ENCODE measurements at regions not wholly inside any gene's neighbourhood (a gene's known extent, or its start where the extent isn't known, plus 50 kb on each side); places are given as distances from the start of the nearest gene placed in this dataset.
A peak's percentile ranks its signal among the peaks of the same experiment; 100 is the strongest.

- no peak for ATAC-seq
- intact Hi-C loops (cut with micrococcal nuclease) = no loop called here
These were observed 53.4 kb downstream of the RPLP1 start for GRCh38 chr15:69505956-69506556.

GRCh38 chr15:69508659-69509058 is 56.0 kb downstream of the RPLP1 start:
- intact Hi-C loops (cut with micrococcal nuclease) = no loop called here
- no peak for DNase-seq
- no peak for ATAC-seq

More at GRCh38 chr15:69505956-69506556, 53.4 kb downstream of the RPLP1 start:
- DNase-seq = no peak

GRCh38 chr15:69509131-69509530 is 56.5 kb downstream of the RPLP1 start:
- ATAC-seq = no peak
- DNase-seq = no peak
- intact Hi-C loops (cut with micrococcal nuclease) = no loop called here

- intact Hi-C loops (cut with micrococcal nuclease) = no loop called here
- ATAC-seq = no peak
- no peak for DNase-seq
These were observed 57.9 kb downstream of the RPLP1 start for GRCh38 chr15:69510556-69510955.

DNA sequence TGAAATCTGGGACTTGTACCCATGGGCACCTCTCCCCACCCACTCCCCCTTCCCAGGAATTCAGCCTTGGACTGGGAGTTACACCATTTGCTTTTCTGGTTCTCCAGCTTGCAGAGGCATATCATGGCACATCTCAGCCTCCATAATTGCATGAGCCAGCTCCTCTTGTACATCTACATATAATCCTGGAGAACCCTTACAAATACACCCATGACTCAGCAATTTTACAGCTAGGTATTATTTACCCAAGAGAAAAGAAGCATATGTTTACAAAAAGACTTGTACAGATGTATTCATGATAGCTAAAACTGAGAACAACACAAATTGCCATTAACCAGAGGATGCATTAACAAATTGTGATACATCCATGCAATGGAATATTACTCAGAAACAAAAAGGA is 58.4 kb downstream of the RPLP1 start:
- intact Hi-C loops (cut with micrococcal nuclease) = no loop called here
- ATAC-seq = no peak
- DNase-seq = no peak

- DNase-seq = no peak
- intact Hi-C loops (cut with micrococcal nuclease) = no loop called here
These were observed 59.2 kb downstream of the RPLP1 start for GRCh38 chr15:69511716-69512340.

GRCh38 chr15:69513450-69513960 is 60.9 kb downstream of the RPLP1 start:
- intact Hi-C loops (cut with micrococcal nuclease) = no loop called here
- ATAC-seq (no peak), DNase-seq (no peak)

More at GRCh38 chr15:69511716-69512340, 59.2 kb downstream of the RPLP1 start:
- no peak for ATAC-seq

GRCh38 chr15:69513986-69514385 is 61.4 kb downstream of the RPLP1 start:
- intact Hi-C loops (cut with micrococcal nuclease) = no loop called here
- no peak for ATAC-seq
- DNase-seq = no peak

DNA sequence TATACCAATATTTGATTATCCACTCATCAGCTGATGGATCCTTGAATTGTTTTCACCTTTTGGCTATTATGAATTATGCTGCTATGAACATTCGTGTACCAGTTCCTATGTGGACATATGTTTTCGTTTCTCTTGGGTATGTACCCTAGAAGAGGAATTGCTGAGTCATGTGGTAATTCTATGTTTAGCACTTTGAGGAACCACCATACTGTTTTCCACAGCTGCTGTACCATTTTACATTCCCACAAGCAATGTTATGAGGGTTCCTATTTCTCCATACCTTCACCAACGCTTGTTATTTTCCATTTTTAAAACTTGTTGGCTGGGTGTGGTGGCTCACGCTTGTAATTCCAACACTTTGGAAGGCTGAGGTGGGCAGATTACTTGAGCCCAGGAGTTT is 62.9 kb downstream of the RPLP1 start:
- ATAC-seq (no peak), DNase-seq (no peak)
- intact Hi-C loops (cut with micrococcal nuclease) = no loop called here

- DNase-seq = no peak
- intact Hi-C loops (cut with micrococcal nuclease) = no loop called here
- no peak for ATAC-seq
These were observed 63.3 kb downstream of the RPLP1 start for GRCh38 chr15:69515926-69516325.

GRCh38 chr15:69517052-69517451 is 64.4 kb downstream of the RPLP1 start:
- no peak for ATAC-seq
- no peak for DNase-seq
- intact Hi-C loops (cut with micrococcal nuclease) = no loop called here

DNA sequence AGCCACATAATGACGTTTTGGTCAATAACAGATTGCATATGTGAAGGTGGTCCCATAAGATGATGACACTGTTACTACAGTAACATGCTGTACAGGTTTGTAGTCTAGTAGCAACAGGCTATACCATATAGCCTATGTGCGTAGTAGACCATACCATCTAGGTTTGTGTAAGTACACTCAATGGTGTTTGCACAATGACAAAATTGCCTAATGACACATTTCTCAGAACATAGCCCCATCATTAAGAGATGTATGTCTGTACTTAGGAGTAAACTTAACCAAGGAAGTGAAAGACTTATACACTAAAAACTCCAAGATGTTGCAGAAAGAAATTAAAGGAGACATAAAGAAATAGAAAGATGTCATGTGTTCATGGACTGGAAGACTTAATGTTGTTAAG is 66.2 kb downstream of the RPLP1 start:
- ATAC-seq (no peak), DNase-seq (no peak)
- intact Hi-C loops (cut with micrococcal nuclease) = no loop called here

GRCh38 chr15:69520067-69520466 is 67.4 kb downstream of the RPLP1 start:
- ATAC-seq (no peak), DNase-seq (no peak)
- intact Hi-C loops (cut with micrococcal nuclease) = no loop called here

GRCh38 chr15:69522361-69522760 is 69.7 kb downstream of the RPLP1 start:
- DNase-seq (no peak), ATAC-seq (no peak)
- intact Hi-C loops (cut with micrococcal nuclease) = no loop called here

GRCh38 chr15:69523010-69524001 is 70.7 kb downstream of the RPLP1 start:
- peak; percentile 78 for DNase-seq
- peak; percentile 72 for ATAC-seq
- intact Hi-C loops (cut with micrococcal nuclease) = no loop called here

GRCh38 chr15:69524296-69524695 is 71.7 kb downstream of the RPLP1 start:
- intact Hi-C loops (cut with micrococcal nuclease) = no loop called here
- ATAC-seq (no peak), DNase-seq (no peak)

- peak; percentile 39 for DNase-seq
- peak; percentile 73 for ATAC-seq
- intact Hi-C loops (cut with micrococcal nuclease) = no loop called here
These were observed 72.2 kb downstream of the RPLP1 start for GRCh38 chr15:69524814-69525213.

GRCh38 chr15:69525543-69525942 is 72.9 kb downstream of the RPLP1 start:
- DNase-seq (no peak), ATAC-seq (no peak)
- intact Hi-C loops (cut with micrococcal nuclease) = no loop called here

DNA sequence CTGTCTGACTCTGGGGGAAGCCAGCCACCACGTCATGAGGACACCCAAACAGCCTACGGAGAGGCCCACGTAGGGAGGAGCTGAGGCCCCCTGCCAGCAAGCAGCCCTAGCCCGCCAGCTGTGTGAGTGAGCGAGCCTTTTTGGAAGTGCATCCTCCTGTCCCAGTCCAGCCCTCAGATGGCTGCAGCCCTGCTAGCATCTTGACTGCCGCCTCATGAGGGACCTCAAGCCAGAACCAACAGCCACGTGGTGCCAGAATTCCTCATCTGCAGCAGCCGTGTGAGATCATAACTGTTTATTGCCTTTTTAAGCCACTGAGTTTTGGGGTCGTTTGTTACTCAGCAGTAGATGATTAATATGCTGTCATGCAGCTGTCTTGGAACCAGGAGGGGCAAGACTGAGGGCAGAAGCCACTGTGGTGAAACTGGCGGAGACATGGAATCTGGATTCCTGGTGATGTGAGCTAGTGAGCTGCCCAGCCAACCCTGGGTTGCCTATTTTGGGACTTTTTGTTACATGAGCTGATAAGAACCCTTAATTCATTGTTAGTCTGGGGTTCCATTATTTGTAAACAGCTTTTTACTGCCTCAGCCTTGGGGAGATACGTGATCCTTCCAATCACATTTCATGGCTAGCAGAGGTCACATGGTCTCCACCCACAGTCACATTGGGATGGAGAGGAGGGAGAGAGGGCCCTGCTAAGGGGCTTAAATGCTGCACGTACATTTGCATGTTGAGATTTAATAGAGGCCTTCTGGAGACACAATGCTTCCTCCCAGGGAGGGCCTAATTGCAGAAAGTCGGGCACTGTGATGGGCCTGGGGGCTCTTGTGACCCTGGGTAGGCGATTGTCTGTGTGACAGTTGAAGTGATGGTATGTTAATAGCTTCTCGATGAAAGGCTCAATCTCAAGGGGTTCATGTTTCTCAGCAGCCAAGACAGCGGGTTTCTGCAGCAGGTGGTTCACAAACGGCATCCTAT is 73.8 kb downstream of the RPLP1 start:
- DNase-seq = peak; percentile 43
- peak; percentile 49 for ATAC-seq
- intact Hi-C loops (cut with micrococcal nuclease) = no loop called here

Measured in left ventricle myocardium superior (tissue), 1 donor.